ENCODE measurements at regions not wholly inside any gene's neighbourhood (a gene's known extent, or its start where the extent isn't known, plus 50 kb on each side); places are given as distances from the start of the nearest gene placed in this dataset.

GRCh38 chr17:12574525-12574924, 91.2 kb upstream of the MYOCD start:
- Mint-ChIP-seq H3K36me3 (ENCODE audit: insufficient read depth) (no peaks in the 10 kb centered on the region), H3K27me3 (no peaks in the 10 kb centered on the region), H3K9me3 (ENCODE audit: low read depth) (peaks cover 5% of the 10 kb centered on the region), H3K4me1 (ENCODE audit: low read depth) (peaks cover 6% of the 10 kb centered on the region), H3K4me3 (ENCODE audit: low read depth) (no peak overlapping the region), H3K27ac (no peak overlapping the region)
- DNase-seq (ENCODE audit: low spot score, unreplicated experiment) = no peak
- TF ChIP-seq, protein P1, sequence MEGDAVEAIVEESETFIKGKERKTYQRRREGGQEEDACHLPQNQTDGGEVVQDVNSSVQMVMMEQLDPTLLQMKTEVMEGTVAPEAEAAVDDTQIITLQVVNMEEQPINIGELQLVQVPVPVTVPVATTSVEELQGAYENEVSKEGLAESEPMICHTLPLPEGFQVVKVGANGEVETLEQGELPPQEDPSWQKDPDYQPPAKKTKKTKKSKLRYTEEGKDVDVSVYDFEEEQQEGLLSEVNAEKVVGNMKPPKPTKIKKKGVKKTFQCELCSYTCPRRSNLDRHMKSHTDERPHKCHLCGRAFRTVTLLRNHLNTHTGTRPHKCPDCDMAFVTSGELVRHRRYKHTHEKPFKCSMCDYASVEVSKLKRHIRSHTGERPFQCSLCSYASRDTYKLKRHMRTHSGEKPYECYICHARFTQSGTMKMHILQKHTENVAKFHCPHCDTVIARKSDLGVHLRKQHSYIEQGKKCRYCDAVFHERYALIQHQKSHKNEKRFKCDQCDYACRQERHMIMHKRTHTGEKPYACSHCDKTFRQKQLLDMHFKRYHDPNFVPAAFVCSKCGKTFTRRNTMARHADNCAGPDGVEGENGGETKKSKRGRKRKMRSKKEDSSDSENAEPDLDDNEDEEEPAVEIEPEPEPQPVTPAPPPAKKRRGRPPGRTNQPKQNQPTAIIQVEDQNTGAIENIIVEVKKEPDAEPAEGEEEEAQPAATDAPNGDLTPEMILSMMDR (IDR thresholded peaks at IDR 0.05; ENCODE audit: unreplicated experiment) = no peak

- Mint-ChIP-seq H3K36me3 (ENCODE audit: insufficient read depth) (no peaks in the 10 kb centered on the region), H3K27ac (no peak overlapping the region), H3K27me3 (no peaks in the 10 kb centered on the region), H3K4me3 (ENCODE audit: low read depth) (no peak overlapping the region), H3K4me1 (ENCODE audit: low read depth) (peaks cover 17% of the 10 kb centered on the region), H3K9me3 (ENCODE audit: low read depth) (peaks cover 5% of the 10 kb centered on the region)
- TF ChIP-seq, protein P1 (IDR thresholded peaks at IDR 0.05; ENCODE audit: unreplicated experiment) = no peak
- DNase-seq (ENCODE audit: low spot score, unreplicated experiment) = no peak
Measured at GRCh38 chr17:12575641-12576040, 90.0 kb upstream of the MYOCD start.

DNA sequence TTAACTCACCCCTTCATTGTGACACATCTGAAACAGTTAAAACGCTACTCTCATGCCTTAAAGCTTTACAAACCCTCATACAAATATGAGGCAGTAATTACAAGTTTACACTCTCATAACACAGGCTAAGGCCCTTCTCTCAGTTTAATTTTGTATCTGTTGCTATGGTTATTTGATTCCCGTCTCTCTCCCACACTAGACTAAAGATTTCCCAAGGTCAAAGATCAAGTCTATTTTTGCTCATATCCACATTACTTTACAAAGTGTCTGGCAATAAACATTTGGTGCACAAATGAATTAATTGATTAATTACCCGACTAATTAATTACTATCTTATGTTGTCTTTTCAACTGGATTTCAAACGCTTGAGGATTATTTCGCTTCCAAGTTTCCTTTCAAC, 86.4 kb upstream of the MYOCD start:
- H3K27ac Mint-ChIP-seq = peak overlapping the region; percentile 15
- no peak overlapping the region for H3K4me3 Mint-ChIP-seq (ENCODE audit: low read depth)
- H3K36me3 Mint-ChIP-seq (ENCODE audit: insufficient read depth) = peaks cover 3% of the 10 kb centered on the region
- peaks cover 4% of the 10 kb centered on the region for H3K9me3 Mint-ChIP-seq (ENCODE audit: low read depth)
- H3K27me3 Mint-ChIP-seq = peaks cover 3% of the 10 kb centered on the region
- TF ChIP-seq, protein P1 (IDR thresholded peaks at IDR 0.05; ENCODE audit: unreplicated experiment) = no peak
- no peak for DNase-seq (ENCODE audit: low spot score, unreplicated experiment)
- H3K4me1 Mint-ChIP-seq (ENCODE audit: low read depth) = peaks cover 19% of the 10 kb centered on the region

DNA sequence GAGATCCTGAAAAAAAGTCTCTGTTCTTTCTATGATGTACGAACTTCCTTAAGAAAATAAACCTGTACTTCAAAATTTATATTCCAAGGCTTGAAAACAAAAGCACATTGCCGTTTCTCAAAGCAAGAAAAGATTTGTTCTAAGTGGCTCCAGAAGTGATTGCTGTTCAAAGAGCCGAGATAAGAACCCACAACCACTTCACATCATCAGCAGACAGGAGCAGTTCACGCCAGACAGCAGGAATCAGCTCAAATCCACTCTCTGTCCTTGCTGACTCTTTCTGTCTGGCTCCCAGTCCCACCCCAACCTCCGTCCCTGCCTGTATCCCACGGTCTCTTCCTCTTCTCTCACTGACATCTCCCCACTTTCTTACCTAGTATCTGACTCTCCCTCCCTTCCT, 85.0 kb upstream of the MYOCD start:
- H3K36me3 Mint-ChIP-seq (ENCODE audit: insufficient read depth) = peaks cover 3% of the 10 kb centered on the region
- peaks cover 24% of the 10 kb centered on the region for H3K4me1 Mint-ChIP-seq (ENCODE audit: low read depth)
- peaks cover 3% of the 10 kb centered on the region for H3K27me3 Mint-ChIP-seq
- TF ChIP-seq, protein P1 (IDR thresholded peaks at IDR 0.05; ENCODE audit: unreplicated experiment) = no peak
- H3K27ac Mint-ChIP-seq = no peak overlapping the region
- DNase-seq (ENCODE audit: low spot score, unreplicated experiment) = no peak
- no peak overlapping the region for H3K4me3 Mint-ChIP-seq (ENCODE audit: low read depth)
- peaks cover 4% of the 10 kb centered on the region for H3K9me3 Mint-ChIP-seq (ENCODE audit: low read depth)

GRCh38 chr17:12584727-12585126, 81.0 kb upstream of the MYOCD start:
- H3K9me3 Mint-ChIP-seq (ENCODE audit: low read depth) = peaks cover 4% of the 10 kb centered on the region

More at GRCh38 chr17:12584727-12585126, 81.0 kb upstream of the MYOCD start:
- TF ChIP-seq, protein P1 (IDR thresholded peaks at IDR 0.05; ENCODE audit: unreplicated experiment) = no peak
- peaks cover 17% of the 10 kb centered on the region for H3K4me1 Mint-ChIP-seq (ENCODE audit: low read depth)
- DNase-seq (ENCODE audit: low spot score, unreplicated experiment) = no peak
- peaks cover 3% of the 10 kb centered on the region for H3K27me3 Mint-ChIP-seq
- no peak overlapping the region for H3K4me3 Mint-ChIP-seq (ENCODE audit: low read depth)
- H3K36me3 Mint-ChIP-seq (ENCODE audit: insufficient read depth) = peaks cover 3% of the 10 kb centered on the region
- no peak overlapping the region for H3K27ac Mint-ChIP-seq
